Sigmoid colon (tissue), 3 donors: ENCODE measurements at regions not wholly inside any gene's neighbourhood (a gene's known extent, or its start where the extent isn't known, plus 50 kb on each side); places are given as distances from the start of the nearest gene placed in this dataset.

ENCODE experiments used
- POLR2A ChIP-seq, 2 donors: fragments of 450-650 bp; IDR thresholded peaks; one replicate each; pipeline ENCODE4 v1.6.1; 2016; ENCODE audit warnings: antibody characterized with exemption in 2 of 2, mild to moderate bottlenecking in 2 of 2, moderate library complexity in 2 of 2
- TF ChIP-seq, protein P1 (sequence below), 4 experiments: fragments of 450-650 bp in 3 of 4; fragments of 200-600 bp in 1 of 4; IDR thresholded peaks; one replicate each; pipeline ENCODE4 v1.5.1; 2016 to 2019; ENCODE audit warnings: antibody characterized with exemption in 4 of 4, mild to moderate bottlenecking in 3 of 4, moderate library complexity in 2 of 4

DNA sequence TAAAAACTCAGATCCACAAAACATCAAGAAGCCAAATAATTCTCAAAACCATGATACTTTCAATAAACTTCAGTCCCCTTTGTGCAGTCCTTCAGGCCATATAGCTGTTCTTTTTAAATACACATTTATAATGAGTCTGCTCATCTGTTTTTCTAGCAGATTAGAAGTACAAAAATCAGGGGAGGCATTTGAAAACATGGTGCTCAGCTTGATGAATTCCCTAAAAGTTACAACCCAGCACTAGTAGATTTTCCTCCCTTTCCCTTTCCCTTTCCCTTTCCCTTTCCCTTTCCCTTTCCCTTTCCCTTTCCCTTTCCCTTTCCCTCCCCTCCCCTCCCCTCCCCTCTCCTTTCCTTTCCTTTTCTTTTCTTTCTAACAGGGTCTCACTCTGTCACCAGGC is 884.6 kb upstream of the AMELY start:
- TF ChIP-seq, protein P1, sequence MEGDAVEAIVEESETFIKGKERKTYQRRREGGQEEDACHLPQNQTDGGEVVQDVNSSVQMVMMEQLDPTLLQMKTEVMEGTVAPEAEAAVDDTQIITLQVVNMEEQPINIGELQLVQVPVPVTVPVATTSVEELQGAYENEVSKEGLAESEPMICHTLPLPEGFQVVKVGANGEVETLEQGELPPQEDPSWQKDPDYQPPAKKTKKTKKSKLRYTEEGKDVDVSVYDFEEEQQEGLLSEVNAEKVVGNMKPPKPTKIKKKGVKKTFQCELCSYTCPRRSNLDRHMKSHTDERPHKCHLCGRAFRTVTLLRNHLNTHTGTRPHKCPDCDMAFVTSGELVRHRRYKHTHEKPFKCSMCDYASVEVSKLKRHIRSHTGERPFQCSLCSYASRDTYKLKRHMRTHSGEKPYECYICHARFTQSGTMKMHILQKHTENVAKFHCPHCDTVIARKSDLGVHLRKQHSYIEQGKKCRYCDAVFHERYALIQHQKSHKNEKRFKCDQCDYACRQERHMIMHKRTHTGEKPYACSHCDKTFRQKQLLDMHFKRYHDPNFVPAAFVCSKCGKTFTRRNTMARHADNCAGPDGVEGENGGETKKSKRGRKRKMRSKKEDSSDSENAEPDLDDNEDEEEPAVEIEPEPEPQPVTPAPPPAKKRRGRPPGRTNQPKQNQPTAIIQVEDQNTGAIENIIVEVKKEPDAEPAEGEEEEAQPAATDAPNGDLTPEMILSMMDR (IDR thresholded peaks at IDR 0.05) = no peak
- TF ChIP-seq POLR2A (IDR thresholded peaks at IDR 0.05) = no peak
